Hepatocyte (in vitro differentiated cells): ENCODE measurements at regions not wholly inside any gene's neighbourhood (a gene's known extent, or its start where the extent isn't known, plus 50 kb on each side); places are given as distances from the start of the nearest gene placed in this dataset.

Source experiments
- EZH2 ChIP-seq: fragments of 200-600 bp; sonication (generic); IDR thresholded peaks from 2 replicates; pipeline ENCODE4 v1.6.1; 2016; ENCODE audit warnings: antibody characterized with exemption, mild to moderate bottlenecking, borderline replicate concordance
- TF ChIP-seq, protein P1 (sequence below): fragments of 200-600 bp; sonication (generic); IDR thresholded peaks from 2 replicates; pipeline ENCODE4 v1.5.1; 2016; ENCODE audit warnings: antibody characterized with exemption, mild to moderate bottlenecking; ENCODE audit not compliant: poor library complexity

DNA sequence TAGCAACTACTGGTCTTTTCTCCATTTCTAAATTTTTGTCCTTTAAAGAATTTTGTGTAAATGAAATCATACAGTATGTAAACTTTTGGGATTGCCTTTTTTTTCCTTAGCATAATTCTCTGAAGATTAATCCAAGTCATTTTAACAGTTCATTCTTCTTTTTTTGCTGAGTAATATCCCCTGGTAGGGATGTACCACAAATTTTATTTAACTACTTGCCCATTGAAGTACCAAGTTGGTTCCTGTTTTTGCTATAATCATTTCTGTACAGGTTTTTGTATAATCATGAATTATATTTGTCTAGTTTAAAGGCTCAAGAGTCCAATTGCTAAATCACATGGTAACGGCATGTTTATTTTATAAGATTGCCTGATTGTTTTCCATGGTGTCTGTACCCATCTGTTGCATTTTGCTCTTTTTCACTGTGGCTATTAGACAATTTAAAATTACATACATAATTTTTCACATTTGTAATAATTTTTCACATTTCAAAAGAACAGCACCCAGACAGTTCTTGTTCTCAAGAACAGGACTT lies 891.1 kb downstream of the USP25 start:
- TF ChIP-seq, protein P1, sequence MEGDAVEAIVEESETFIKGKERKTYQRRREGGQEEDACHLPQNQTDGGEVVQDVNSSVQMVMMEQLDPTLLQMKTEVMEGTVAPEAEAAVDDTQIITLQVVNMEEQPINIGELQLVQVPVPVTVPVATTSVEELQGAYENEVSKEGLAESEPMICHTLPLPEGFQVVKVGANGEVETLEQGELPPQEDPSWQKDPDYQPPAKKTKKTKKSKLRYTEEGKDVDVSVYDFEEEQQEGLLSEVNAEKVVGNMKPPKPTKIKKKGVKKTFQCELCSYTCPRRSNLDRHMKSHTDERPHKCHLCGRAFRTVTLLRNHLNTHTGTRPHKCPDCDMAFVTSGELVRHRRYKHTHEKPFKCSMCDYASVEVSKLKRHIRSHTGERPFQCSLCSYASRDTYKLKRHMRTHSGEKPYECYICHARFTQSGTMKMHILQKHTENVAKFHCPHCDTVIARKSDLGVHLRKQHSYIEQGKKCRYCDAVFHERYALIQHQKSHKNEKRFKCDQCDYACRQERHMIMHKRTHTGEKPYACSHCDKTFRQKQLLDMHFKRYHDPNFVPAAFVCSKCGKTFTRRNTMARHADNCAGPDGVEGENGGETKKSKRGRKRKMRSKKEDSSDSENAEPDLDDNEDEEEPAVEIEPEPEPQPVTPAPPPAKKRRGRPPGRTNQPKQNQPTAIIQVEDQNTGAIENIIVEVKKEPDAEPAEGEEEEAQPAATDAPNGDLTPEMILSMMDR = no peak
- TF ChIP-seq EZH2 = no peak
